CD14-positive monocyte (primary cell): ENCODE measurements at regions not wholly inside any gene's neighbourhood (a gene's known extent, or its start where the extent isn't known, plus 50 kb on each side); places are given as distances from the start of the nearest gene placed in this dataset.

ENCODE experiments used
- DNase-seq, 3 donors: peaks; one replicate each; pipeline ENCODE4 v3.0.0-alpha.2; 2011 to 2022
- H2AFZ ChIP-seq: 2 replicates; pipeline ENCODE4 v1.6.0; 2012; ENCODE audit warnings: mild to moderate bottlenecking, low read depth, low read length, inconsistent platforms; ENCODE audit not compliant: insufficient read depth, poor library complexity, severe bottlenecking
- H3K27ac ChIP-seq, 2 donors: 1 replicate in 1 of 2; 2 replicates in 1 of 2; pipeline ENCODE4 v1.5.1; 2012 to 2013; ENCODE audit warnings: low read length in 2 of 2, control low read depth in 1 of 2, inconsistent platforms in 1 of 2, low read depth in 1 of 2, mild to moderate bottlenecking in 1 of 2
- H3K27me3 ChIP-seq, 2 donors: one replicate each; pipeline versions ENCODE4 v1.6.0 to v1.6.1; 2011 to 2013; ENCODE audit warnings: low read length in 2 of 2; ENCODE audit not compliant: control insufficient read depth in 2 of 2, insufficient read depth in 2 of 2
- H3K36me3 ChIP-seq, 2 donors: replicated peaks in 1 of 2; 1 replicate in 1 of 2; 2 replicates in 1 of 2; pipeline versions ENCODE4 v1.5.1 to v1.6.1; 2012 to 2013; ENCODE audit warnings: low read length in 2 of 2, control low read depth in 1 of 2, inconsistent platforms in 1 of 2, mild to moderate bottlenecking in 1 of 2; ENCODE audit not compliant: insufficient read depth in 2 of 2, control insufficient read depth in 1 of 2
- H3K4me1 ChIP-seq, 2 donors: 1 replicate in 1 of 2; 2 replicates in 1 of 2; pipeline versions ENCODE4 v1.5.1 to v1.6.1; 2012 to 2013; ENCODE audit warnings: low read length in 2 of 2, control low read depth in 1 of 2, inconsistent platforms in 1 of 2, mild to moderate bottlenecking in 1 of 2, moderate library complexity in 1 of 2; ENCODE audit not compliant: insufficient read depth in 2 of 2, control insufficient read depth in 1 of 2
- H3K4me2 ChIP-seq: replicated peaks from 2 replicates; pipeline ENCODE3; 2012; ENCODE audit warnings: low read length, moderate library complexity, mild to moderate bottlenecking; ENCODE audit not compliant: poor library complexity, severe bottlenecking; ENCODE audit errors: extremely low read depth
- H3K4me3 ChIP-seq, 3 experiments: fragments of 200-600 bp in 1 of 3; sonication (generic) in 1 of 3; replicated peaks in 1 of 3; 1 replicate in 2 of 3; 2 replicates in 1 of 3; pipeline ENCODE4 v1.5.1; 2011 to 2013; ENCODE audit warnings: low read length in 3 of 3, mild to moderate bottlenecking in 3 of 3, control low read depth in 2 of 3, low read depth in 2 of 3, inconsistent platforms in 1 of 3, moderate library complexity in 1 of 3
- H3K79me2 ChIP-seq: 2 replicates; pipeline ENCODE4 v1.6.0; 2012; ENCODE audit warnings: mild to moderate bottlenecking, control low read depth, inconsistent platforms, low read length, moderate library complexity; ENCODE audit not compliant: insufficient read depth
- H3K9ac ChIP-seq: 2 replicates; pipeline ENCODE4 v1.6.0; 2017; ENCODE audit warnings: low read length, mild to moderate bottlenecking; ENCODE audit not compliant: insufficient read depth, poor library complexity, severe bottlenecking
- H3K9me3 ChIP-seq, 2 donors: replicated peaks in 1 of 2; 1 replicate in 1 of 2; 2 replicates in 1 of 2; pipeline versions ENCODE4 v1.5.1 to v1.6.1; 2012 to 2013; ENCODE audit warnings: low read length in 2 of 2, control low read depth in 1 of 2; ENCODE audit not compliant: control insufficient read depth in 1 of 2, insufficient read depth in 1 of 2
- H4K20me1 ChIP-seq: 2 replicates; pipeline ENCODE4 v1.6.0; 2012; ENCODE audit warnings: mild to moderate bottlenecking, low read length, control low read depth, moderate library complexity; ENCODE audit not compliant: insufficient read depth
- H3K27ac Mint-ChIP-seq, 7 donors: one replicate each; pipeline ENCODE4 v1.8.0; 2020; ENCODE audit warnings: mild to moderate bottlenecking in 7 of 7, mixed read lengths in 7 of 7, moderate library complexity in 6 of 7, inconsistent platforms in 2 of 7
- H3K27me3 Mint-ChIP-seq, 3 donors: one replicate each; pipeline ENCODE4 v1.8.0; 2021 to 2022; ENCODE audit warnings: low read depth in 3 of 3, mild to moderate bottlenecking in 3 of 3, mixed read lengths in 3 of 3, moderate library complexity in 3 of 3, inconsistent platforms in 1 of 3
- H3K36me3 Mint-ChIP-seq, 2 donors: one replicate each; pipeline ENCODE4 v1.8.0; 2020; ENCODE audit warnings: mixed read lengths in 2 of 2, inconsistent platforms in 1 of 2, mild to moderate bottlenecking in 1 of 2
- H3K4me1 Mint-ChIP-seq: one replicate; pipeline ENCODE4 v1.8.0; 2020; ENCODE audit warnings: mild to moderate bottlenecking, mixed read lengths
- H3K4me3 Mint-ChIP-seq, 2 donors: one replicate each; pipeline ENCODE4 v1.8.0; 2020; ENCODE audit warnings: mild to moderate bottlenecking in 2 of 2, mixed read lengths in 2 of 2, moderate library complexity in 1 of 2
- H3K9me3 Mint-ChIP-seq, 7 donors: one replicate each; pipeline ENCODE4 v1.8.0; 2020 to 2022; ENCODE audit warnings: mixed read lengths in 7 of 7, mild to moderate bottlenecking in 6 of 7, moderate library complexity in 6 of 7, inconsistent platforms in 2 of 7
- CTCF ChIP-seq: fragments of 200-600 bp; IDR thresholded peaks from one replicate; pipeline ENCODE4 v1.8.0; 2022; ENCODE audit warnings: antibody characterized with exemption, mild to moderate bottlenecking
- WGBS: methylation state at CpG from one replicate; pipeline ENCODE4 v1.1.5; 2013; ENCODE audit warnings: missing lambda C conversion rate; ENCODE audit not compliant: insufficient coverage; 5-methylcytosine and 5-hydroxymethylcytosine counted together
- intact Hi-C, 2 donors: fragments of 100-400 bp; cut with micrococcal nuclease; formaldehyde crosslinking; loops; one replicate each; pipeline versions ENCODE4 v1.15.0 to v1.15.1; 2023

GRCh38 chr3:193783166-193783896, 190.3 kb downstream of the OPA1 start:
- Mint-ChIP-seq H3K27ac (no peak overlapping the region), H3K9me3 (peaks cover 0 to 2% (median 0%) of the 10 kb centered on the region in 7 donors), H3K4me3 (no peak overlapping the region), H3K27me3 (peaks cover 28 to 55% (median 33%) of the 10 kb centered on the region in 3 donors), H3K36me3 (no peaks in the 10 kb centered on the region), H3K4me1 (peaks cover 1% of the 10 kb centered on the region)
- no peak overlapping the region for H3K27ac ChIP-seq
- no peak overlapping the region for H3K9ac ChIP-seq
- H3K4me3 ChIP-seq: no peak overlapping the region
- TF ChIP-seq CTCF: no peak
- no peaks in the 10 kb centered on the region for H3K79me2 ChIP-seq
- intact Hi-C loops: no loop called here
- no peaks in the 10 kb centered on the region for H4K20me1 ChIP-seq
- H3K9me3 ChIP-seq: no peaks in the 10 kb centered on the region
- 89% methylated on average over 2 of the region's 5 CpGs for WGBS
- H3K27me3 ChIP-seq: peaks cover 13 to 40% of the 10 kb centered on the region in 2 donors
- H3K4me2 ChIP-seq: no peak overlapping the region
- H3K4me1 ChIP-seq: no peaks in the 10 kb centered on the region
- no peaks in the 10 kb centered on the region for H3K36me3 ChIP-seq
- DNase-seq: no peak
- H2AFZ ChIP-seq: no peak overlapping the region

- Mint-ChIP-seq H3K36me3 (no peaks in the 10 kb centered on the region), H3K27me3 (peaks cover 16 to 47% (median 24%) of the 10 kb centered on the region in 3 donors), H3K4me3 (no peak overlapping the region), H3K27ac (no peak overlapping the region), H3K9me3 (peaks cover 0 to 2% (median 0%) of the 10 kb centered on the region in 7 donors), H3K4me1 (peaks cover 1% of the 10 kb centered on the region)
- Histone ChIP-seq H3K4me2 (no peak overlapping the region), H3K27me3 (peaks cover 2 to 25% of the 10 kb centered on the region in 2 donors), H3K4me3 (no peak overlapping the region), H2AFZ (no peak overlapping the region), H3K36me3 (no peaks in the 10 kb centered on the region), H4K20me1 (no peaks in the 10 kb centered on the region), H3K27ac (no peak overlapping the region), H3K9ac (no peak overlapping the region), H3K9me3 (no peaks in the 10 kb centered on the region), H3K4me1 (no peaks in the 10 kb centered on the region), H3K79me2 (no peaks in the 10 kb centered on the region)
- intact Hi-C loops: no loop called here
- DNase-seq: no peak
- no peak for TF ChIP-seq CTCF
- WGBS: no CpG with 5 or more reads among the region's 1 CpG
Measured at GRCh38 chr3:193784822-193785221, 191.8 kb downstream of the OPA1 start.
